ENCODE measurements at regions not wholly inside any gene's neighbourhood (a gene's known extent, or its start where the extent isn't known, plus 50 kb on each side); places are given as distances from the start of the nearest gene placed in this dataset.

DNA sequence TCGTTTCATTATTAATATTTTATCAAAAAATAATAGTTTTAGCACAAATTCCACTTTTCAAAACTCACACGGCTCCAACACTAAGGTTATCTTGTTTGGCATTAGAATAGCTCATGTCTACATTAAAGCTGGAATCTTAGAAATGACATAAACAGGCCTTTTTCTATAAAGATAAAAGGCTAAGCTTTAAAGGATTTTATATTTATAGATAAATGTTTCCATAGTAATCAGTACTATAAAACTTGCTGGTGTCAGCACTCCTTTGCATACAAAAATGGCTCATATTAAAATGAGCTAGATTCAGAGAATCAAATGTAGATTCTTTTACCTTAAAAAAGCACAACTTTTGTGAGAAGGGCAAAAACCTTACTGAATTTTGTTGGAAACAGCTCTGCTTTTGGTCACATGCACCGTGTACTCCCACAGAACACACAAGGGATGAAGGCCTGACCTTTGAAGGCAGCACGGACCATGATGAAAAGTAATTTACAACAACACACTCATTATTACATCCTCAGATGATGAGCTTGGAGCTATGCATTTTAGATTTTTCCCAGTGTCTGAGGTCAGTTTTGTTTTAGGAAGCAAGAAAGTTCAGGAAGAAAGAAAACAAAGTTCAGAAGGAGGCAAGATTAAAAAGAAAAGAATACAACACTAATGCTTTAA, 202.8 kb downstream of the BCAT1 start:
- H3K36me3 Mint-ChIP-seq, result no peaks in the 10 kb centered on the region
- H3K27me3 Mint-ChIP-seq (ENCODE audit: insufficient read depth, low read depth), result no peaks in the 10 kb centered on the region
- H3K4me1 Mint-ChIP-seq, result peaks cover 48% of the 10 kb centered on the region
- H3K27ac Mint-ChIP-seq, result no peak overlapping the region
- Histone ChIP-seq H3K4me3 (no peak overlapping the region), H3F3A (ENCODE audit: low read depth) (no peaks in the 10 kb centered on the region), H3K9me3 (ENCODE audit: low read depth) (no peaks in the 10 kb centered on the region), H3K36me3 (no peaks in the 10 kb centered on the region), H2AFZ (replicated peaks) (peak overlapping the region; percentile 39), H3K9ac (no peak overlapping the region), H3K27me3 (no peaks in the 10 kb centered on the region), H3K4me2 (no peak overlapping the region), H4K20me1 (ENCODE audit: low read depth) (no peaks in the 10 kb centered on the region), H3K27ac (no peak overlapping the region), H3K79me2 (ENCODE audit: low read depth) (no peaks in the 10 kb centered on the region), H3K4me1 (peaks cover 35% of the 10 kb centered on the region)
- no peak for TF ChIP-seq EZH2 (IDR thresholded peaks at IDR 0.05)
- TF ChIP-seq CTCF (IDR thresholded peaks at IDR 0.05), result no peak
- no peak for TF ChIP-seq EZH2phosphoT487 (IDR thresholded peaks at IDR 0.05)
- H3K9me3 Mint-ChIP-seq, result peaks cover under 1% of the 10 kb centered on the region
- no peak for DNase-seq (ENCODE audit: low spot score)
- H3K4me3 Mint-ChIP-seq, result no peak overlapping the region

DNA sequence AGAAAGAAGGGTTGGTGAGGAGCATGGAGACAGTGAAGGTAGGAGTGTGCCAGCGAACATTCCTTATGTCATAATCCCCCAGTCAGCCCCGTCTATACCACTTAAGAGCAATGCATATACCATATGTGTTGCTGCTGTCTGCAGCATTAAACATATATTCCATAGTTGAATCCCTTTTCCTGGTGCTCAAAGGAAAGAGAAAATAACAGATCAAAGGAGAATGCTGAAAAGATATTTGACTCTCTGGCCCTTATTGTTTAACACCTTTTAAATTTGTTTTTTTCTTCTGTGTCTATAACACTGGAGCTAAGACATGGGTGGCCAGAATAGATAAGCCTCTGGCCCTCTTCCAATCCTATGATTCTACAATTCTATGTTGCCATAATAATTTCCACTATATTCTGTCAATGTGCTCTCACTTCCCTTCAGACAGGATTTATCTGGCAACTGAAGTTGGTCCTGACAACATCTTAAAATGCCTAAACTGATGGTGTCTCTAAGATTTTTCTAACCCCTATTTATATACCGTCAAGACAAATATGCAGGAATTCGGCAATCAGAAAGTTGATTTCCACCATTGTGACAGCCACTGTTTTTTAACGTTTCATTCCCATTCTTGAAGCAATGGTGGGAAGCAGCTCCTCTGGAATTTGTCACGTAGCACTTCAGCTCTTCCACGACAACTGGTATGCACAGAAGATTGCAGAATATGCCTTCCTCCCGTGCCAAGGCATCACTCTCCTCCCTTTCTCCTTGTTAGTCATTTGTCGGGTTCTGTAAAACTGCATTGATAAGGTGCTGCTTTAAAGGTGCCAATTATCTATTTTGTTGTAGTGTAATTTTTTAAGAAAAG, 204.7 kb downstream of the BCAT1 start:
- TF ChIP-seq EZH2phosphoT487 (IDR thresholded peaks at IDR 0.05), result no peak
- no peak for TF ChIP-seq CTCF (IDR thresholded peaks at IDR 0.05)
- no peak for TF ChIP-seq EZH2 (IDR thresholded peaks at IDR 0.05)

DNA sequence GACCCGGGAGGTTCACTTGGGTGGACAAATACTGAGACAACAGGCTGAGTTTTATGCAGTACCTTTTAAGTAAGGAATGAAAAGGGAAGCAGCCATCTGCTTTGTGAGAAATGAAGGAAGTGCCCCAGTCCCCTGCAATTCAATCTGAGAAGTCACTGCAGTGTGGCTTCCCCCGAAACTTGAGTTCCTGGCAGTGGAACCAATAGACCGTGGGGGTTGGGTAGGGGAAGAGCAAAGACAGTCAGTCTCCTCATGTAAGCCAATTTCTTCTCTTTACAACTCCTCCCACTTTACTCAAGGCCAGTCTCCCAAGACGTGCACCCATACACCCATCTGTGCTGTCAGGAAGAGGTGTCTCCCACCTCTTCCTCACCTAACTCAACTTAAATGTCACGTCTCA, 206.5 kb downstream of the BCAT1 start:
- Mint-ChIP-seq H3K27me3 (ENCODE audit: insufficient read depth, low read depth) (no peaks in the 10 kb centered on the region), H3K9me3 (peaks cover 6% of the 10 kb centered on the region), H3K4me1 (peaks cover 38% of the 10 kb centered on the region), H3K4me3 (no peak overlapping the region), H3K36me3 (no peaks in the 10 kb centered on the region), H3K27ac (no peak overlapping the region)
- Histone ChIP-seq H3K9ac (no peak overlapping the region), H3K27me3 (no peaks in the 10 kb centered on the region), H3K9me3 (ENCODE audit: low read depth) (no peaks in the 10 kb centered on the region), H3K4me2 (no peak overlapping the region), H2AFZ (replicated peaks) (peak overlapping the region; percentile 78), H3K4me1 (peaks cover 6% of the 10 kb centered on the region), H3K79me2 (ENCODE audit: low read depth) (no peaks in the 10 kb centered on the region), H3F3A (ENCODE audit: low read depth) (no peaks in the 10 kb centered on the region), H3K4me3 (no peak overlapping the region), H3K36me3 (no peaks in the 10 kb centered on the region), H4K20me1 (ENCODE audit: low read depth) (no peaks in the 10 kb centered on the region), H3K27ac (no peak overlapping the region)
- TF ChIP-seq CTCF (IDR thresholded peaks at IDR 0.05) (no peak), EZH2phosphoT487 (IDR thresholded peaks at IDR 0.05) (no peak), EZH2 (IDR thresholded peaks at IDR 0.05) (no peak)
- DNase-seq (ENCODE audit: low spot score), result no peak

More for the DNA sequence above, 204.7 kb downstream of the BCAT1 start:
- no peaks in the 10 kb centered on the region for H3K9me3 ChIP-seq (ENCODE audit: low read depth)
- H3K4me1 Mint-ChIP-seq, result peaks cover 35% of the 10 kb centered on the region
- no peaks in the 10 kb centered on the region for H3K27me3 Mint-ChIP-seq (ENCODE audit: insufficient read depth, low read depth)
- no peak overlapping the region for H3K4me3 Mint-ChIP-seq
- DNase-seq (ENCODE audit: low spot score), result no peak
- H4K20me1 ChIP-seq (ENCODE audit: low read depth), result no peaks in the 10 kb centered on the region
- no peak overlapping the region for H3K27ac ChIP-seq
- peak overlapping the region; percentile 48 for H2AFZ ChIP-seq (replicated peaks)
- H3K36me3 ChIP-seq, result no peaks in the 10 kb centered on the region
- H3K4me2 ChIP-seq, result no peak overlapping the region
- H3K27ac Mint-ChIP-seq, result no peak overlapping the region
- no peaks in the 10 kb centered on the region for H3K79me2 ChIP-seq (ENCODE audit: low read depth)
- no peak overlapping the region for H3K4me3 ChIP-seq
- H3K27me3 ChIP-seq, result no peaks in the 10 kb centered on the region
- no peaks in the 10 kb centered on the region for H3F3A ChIP-seq (ENCODE audit: low read depth)
- peaks cover 17% of the 10 kb centered on the region for H3K4me1 ChIP-seq
- H3K9ac ChIP-seq, result no peak overlapping the region
- peaks cover 6% of the 10 kb centered on the region for H3K9me3 Mint-ChIP-seq
- no peaks in the 10 kb centered on the region for H3K36me3 Mint-ChIP-seq

Data from neural progenitor cell (in vitro differentiated cells).